ENCODE measurements at regions not wholly inside any gene's neighbourhood (a gene's known extent, or its start where the extent isn't known, plus 50 kb on each side); places are given as distances from the start of the nearest gene placed in this dataset.

DNA sequence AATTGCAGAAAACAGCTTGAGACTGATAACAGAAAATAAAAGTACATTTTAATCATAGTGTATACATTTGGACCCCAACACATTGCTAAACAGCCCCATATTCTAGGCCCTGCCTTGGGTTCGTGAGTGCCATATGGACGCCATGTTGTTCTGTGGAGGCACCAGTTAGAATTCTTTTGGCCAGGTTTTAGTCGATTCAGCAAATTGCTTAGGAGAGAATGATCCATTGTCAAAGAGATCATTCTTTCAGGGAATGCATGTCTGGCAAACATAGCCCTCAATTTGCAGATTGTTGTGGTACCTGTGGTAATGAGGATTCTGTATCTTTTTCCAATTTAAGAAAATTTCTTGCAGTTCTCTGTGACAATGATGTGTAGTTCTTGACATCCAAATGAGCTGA is 183.6 kb upstream of the DDHD1 start:
- no peak for DNase-seq

DNA sequence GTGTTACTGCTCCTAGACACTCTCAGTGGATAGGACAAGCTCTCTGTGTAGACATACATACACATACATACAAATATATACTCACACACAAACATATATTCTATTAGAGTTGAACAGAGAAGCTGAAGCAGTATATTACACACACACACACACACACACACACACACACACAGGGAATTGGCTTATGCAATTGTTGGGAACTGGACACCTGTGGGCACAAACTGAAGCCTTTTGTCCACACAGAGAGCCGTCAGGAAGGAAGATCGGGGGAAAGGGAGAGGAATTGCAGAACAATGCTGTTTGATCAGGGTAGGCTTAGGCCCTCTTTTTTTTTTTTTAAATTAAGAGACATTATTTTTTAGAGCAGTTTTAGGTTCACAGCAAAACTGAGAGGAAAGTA is 180.7 kb upstream of the DDHD1 start:
- DNase-seq: no peak

DNA sequence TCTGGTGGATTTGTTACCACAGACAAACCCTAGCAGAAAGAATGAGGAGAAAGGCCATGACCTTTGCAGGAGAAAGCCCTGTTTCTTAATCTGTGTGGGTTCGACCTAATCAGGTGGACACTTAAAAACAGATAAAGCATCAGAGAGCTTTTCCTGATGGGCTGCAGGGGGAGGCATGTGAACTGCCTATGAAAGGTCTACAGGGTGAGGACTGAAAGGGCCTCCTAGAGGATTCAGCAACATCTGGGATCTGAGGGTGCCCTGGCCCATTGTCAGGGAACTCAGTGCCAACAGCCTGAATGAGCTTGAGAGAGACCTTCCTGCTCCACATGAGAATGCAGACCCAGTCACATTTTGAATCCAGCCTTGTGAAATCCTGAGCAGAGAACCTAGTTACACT is 178.8 kb upstream of the DDHD1 start:
- DNase-seq: no peak

DNA sequence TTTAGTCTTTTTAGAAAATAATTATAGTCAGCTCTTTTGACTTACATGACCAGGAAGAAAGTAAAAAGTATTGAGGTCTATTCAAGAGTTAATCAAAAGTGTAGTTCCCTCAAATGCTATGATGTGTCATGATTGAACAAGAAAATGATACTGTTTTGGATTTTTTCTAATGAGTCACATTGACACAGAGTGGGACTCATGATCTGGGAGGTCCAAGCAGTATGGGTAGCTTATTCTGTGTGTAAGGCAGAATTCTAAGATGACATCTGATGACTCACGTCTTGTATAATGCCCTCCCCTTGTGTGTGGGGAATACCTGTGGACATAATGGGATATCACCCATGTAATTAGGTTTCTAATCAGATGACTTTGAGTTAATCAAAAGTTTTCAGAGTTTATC is 178.1 kb upstream of the DDHD1 start:
- DNase-seq: no peak

DNA sequence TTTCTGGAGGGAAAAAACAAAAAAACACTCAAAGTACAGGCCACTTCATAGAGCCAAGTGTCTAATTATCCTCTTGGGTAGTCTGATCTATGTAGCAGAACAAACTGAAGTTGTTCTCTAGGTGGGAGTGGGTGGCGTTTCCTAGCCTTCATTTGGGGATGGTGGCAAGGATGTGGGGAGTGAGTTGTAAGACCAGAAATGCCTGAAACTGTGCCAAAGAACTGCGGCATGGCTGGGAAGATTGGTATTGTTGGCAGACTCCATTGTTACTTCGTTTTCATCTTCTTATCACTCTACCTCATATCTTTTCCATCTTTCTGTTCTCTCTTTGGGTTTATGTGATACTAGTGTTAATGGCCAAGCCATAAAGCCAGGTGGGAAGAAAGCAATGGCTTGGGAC is 177.3 kb upstream of the DDHD1 start:
- no peak for DNase-seq

DNA sequence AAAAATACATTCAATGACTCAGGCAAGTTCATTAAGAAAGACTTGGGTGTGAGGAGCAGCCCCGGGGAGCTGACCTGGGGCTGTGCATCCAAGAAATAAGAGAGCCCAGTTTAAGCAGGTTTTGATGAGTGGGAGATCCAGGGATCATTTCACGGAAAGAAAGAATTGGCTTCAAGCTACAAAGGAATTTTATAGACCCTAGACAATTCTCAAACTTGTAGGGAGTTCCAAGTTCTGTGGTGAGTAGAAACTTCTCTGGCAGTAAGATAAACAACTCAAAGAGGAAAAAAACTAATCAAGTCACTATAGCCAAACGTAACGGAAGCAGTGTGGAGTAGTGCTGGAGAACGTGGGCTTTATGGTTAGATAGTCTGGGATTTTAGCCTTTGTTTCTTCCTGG is 175.7 kb upstream of the DDHD1 start:
- no peak for DNase-seq

DNA sequence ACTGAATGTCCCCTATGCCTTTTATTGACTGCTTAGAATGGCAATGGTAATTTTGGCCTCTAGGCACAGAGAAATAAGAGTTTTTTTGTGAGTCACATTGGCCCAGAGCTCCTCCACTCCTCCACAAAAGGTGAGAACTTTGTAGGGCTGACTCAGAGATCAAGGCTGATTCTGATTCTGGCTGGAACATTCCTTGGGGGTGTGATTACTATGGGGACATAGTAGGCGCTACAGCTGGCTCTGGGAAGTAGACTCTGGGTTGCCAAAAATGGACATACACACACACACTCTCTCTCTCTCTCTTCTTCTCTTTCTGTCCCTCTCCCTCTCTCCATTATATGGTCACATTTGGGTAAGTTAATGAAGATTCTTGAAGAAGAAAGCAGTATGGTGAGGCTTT is 174.6 kb upstream of the DDHD1 start:
- DNase-seq: peak; percentile 49

DNA sequence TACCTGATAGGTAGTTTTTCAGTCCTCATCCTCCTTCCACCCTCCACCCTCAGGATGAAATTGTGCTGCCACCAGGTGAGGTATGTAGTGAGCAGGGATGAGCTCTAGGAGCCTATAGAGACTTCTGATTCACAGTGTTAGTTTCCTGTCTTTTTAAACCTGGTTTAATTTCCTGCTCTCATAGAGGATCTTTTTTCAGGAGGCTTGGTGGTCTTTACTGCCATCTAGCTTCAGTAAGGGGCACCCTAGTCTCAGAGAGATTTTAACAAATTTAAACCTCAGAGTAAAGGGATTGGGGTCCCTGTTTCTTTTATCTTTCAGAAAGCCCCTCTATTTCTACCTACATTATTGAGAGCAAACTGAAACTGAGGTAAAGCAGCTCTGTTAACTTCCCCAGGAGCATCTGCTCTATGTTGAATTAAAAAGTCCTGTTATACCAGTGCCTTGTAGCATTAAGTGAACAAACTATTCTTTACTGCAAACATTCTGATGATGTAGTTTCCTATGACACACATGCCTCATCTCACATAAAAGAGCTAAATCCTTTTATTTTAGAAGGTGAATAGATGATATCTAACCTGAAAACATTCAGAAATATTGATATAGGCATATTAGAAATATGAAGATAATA is 172.2 kb upstream of the DDHD1 start:
- DNase-seq: peak; percentile 53

DNA sequence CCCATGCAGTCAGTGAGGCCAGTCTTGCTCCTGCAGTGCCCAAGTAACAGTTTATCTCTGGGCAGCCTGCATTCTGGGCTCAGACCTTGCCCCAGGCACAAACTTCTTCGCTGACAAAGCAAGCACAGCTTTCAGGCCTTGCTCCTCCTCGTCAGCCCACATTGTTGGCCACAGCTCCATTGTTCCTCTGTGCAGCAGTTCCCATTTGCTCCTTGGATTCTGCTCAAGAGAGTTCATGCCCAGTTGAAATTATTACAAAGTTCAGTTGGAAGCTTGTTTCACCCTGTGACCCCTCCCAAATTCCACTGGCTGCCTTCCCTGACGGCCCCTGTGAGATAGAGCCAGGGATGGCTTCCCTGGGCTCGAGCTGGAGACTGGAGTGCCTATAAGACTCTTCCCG is 163.4 kb upstream of the DDHD1 start:
- DNase-seq: no peak

DNA sequence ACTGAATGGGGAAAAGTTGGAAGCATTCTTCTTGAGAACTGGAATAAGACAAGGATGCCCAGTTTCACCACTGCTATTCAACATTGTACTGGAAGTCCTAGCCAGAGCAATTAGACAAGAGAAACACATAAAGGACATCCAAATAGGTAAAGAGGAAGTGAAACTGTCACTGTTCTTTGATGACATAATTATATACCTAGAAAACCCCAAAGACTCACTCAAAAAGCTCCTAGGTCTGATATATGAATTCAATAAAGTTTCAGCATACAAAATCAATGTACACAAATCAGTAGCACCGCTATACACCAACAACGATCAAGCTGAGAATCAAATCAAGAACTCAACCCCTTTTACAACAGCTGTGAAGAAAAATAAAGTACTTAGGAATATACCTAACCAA is 157.3 kb upstream of the DDHD1 start:
- no peak for DNase-seq

DNA sequence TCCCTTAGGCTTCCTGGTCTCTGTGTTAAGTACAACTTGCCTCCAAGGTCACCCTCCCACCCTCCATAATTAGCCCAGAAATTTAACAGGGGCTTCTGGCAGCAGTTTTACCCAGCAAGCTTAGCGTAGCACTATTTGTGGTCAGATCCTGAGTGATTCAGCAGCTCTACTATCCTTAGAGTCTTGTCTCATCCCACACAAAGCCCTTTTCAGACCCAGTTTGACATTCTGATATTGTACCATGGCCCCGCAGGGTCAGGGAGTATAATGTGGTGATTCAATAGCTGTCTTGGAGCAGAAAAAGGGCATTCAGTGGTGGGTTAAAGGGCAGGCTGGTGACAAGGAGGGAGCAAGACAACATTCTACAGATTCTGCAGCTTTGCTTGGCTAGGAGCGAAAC is 153.8 kb upstream of the DDHD1 start:
- DNase-seq: peak; percentile 90

DNA sequence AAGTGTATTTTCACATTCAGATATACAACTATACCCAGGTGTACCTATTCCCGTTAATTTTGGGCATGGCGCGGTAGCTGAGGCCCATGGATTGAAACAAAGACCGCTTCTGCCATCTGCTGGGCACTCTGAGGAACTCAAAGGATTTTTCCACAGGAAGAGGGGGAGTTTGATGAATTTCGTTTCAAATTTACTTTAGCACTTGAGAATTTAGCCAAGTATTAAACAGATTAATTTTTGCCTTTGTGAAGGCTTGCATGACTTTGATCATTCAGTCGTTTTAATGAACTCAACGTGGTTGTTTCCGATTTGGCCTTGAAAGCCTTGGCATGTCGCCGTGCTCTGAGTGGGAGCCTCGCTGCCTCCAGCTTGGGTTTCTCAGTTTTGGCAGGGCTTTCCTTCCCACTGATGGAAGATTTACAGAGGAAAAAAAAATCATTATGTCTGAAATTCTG is 153.2 kb upstream of the DDHD1 start:
- DNase-seq: peak; percentile 83

DNA sequence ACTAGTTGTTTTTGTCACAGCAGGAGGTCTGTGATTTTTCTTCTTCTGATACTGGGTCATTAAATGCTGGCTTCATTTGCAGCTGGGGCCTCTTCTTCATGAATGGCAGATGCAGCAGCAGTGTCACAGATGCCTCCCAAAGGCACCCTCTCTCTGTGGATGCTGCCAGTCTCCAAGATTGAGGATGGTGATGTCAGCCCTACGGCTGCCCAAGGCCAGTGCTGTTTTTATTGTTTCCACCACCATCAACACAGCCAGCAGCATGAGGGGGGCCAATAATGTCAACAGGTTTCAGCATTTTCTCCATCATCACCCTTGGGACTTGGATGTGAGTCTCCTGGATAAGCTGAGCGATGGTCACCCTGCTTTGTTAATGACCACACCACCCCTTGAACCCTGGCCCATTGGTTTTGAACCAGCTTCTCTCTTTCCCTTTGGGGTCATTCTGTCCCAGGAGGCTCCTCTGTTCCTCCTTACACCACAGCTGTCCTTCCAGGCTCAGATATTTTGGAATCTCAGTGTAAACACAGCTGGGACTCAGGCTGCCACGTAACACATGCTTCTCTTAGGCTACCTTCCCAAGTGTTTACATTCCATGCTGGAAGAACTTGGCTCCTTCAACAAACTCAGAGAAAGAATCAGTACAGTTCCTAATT is 151.7 kb upstream of the DDHD1 start:
- peak; percentile 47 for DNase-seq

DNA sequence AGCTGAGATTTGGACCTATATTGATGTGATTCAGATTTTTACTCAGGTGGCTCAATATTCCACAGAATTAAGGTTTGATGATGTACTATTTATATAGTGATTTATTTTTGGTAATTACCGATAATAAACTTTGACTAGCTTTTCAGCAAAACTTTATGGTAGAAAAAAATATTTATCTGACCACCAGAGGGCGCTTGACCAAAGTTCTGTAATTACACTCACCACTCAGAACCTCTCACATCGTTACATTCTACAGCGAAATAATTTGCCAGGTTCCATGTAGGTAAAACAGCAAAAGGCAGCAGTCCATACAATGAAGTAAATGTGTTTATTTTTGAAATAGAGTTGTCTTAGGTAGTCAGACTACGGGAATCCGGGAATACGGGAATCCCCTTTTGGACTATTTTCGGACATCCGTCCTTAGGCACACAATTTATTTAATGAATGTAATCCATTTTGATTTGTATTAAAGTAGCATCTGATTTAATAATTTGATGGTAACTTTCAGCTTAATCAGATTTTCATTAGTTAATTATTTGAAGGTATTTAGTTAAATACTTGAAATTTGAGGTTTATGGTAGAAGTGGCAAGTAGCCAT is 143.0 kb upstream of the DDHD1 start:
- DNase-seq: peak; percentile 76

DNA sequence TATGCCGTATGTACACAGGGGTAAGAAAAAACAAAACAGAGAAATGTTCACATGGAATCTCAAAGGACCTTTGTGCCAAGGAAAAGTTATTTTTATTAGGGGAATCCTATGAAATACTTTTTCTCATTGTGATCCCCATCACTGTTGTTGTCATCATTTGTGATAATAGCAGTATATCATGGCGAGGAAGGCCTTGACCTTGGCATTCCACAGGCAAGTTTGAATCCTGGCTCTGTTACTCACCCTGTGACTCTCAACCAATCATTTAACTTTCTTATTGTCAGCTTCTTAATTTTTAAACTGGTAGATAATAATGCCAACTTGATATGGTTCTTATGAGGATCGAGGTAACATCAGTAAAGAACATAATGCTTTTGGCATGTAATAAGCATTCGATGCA is 142.2 kb upstream of the DDHD1 start:
- no peak for DNase-seq

DNA sequence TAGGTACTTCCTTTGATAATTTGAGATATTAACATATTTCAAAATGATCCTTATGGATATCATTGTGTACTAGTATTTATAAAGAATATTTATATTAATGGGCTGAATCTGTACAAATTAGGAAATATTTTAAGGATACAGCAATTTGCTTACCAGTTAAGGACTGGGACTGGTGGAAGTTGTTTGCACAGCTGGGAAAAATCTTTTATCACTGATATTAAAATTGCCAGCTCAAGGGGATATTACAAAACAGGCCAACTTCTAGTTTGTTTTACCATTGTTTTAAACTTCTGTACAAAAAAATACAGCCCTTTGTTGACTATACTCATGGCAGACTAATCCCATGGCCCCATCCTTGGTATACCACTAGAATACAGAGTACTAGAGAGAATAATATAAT is 133.2 kb upstream of the DDHD1 start:
- no peak for DNase-seq

DNA sequence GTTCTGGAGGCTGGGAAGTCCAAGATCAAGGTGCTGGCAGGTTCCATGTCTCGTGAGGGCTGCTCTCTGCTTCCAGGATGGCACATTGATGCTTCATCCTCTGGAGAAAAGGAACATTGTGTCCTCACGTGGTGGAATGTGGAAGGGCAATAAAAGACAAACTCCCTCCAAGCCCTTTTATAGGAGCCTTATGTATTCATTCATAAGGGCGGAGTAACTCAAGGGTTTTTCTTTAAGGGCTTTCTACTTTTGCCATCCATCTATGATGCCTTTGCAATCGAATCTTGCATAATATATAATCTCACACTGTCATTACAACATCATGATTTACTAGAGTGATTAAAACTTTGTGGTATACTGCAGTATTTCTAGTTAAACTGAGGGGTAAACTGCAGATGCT is 132.7 kb upstream of the DDHD1 start:
- DNase-seq: no peak

DNA sequence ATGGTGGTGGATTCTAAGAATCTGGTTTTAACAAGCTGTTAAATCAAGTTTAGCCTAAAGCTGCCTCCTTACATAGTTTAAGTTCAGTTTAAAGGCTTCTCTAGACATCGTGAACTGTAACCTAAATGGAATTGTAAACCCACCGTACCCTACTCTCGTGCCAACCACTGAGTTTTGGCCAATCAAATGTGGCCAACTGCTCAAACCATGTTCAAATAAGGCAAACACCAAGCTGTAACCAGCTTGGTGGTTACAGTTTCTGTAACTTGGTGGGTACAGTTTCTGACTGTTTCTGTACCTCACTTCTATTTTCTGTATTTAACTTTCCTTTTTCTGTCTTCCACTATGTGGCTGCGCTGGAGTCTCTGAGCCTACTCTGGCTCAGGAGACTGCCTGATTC is 131.9 kb upstream of the DDHD1 start:
- no peak for DNase-seq

DNA sequence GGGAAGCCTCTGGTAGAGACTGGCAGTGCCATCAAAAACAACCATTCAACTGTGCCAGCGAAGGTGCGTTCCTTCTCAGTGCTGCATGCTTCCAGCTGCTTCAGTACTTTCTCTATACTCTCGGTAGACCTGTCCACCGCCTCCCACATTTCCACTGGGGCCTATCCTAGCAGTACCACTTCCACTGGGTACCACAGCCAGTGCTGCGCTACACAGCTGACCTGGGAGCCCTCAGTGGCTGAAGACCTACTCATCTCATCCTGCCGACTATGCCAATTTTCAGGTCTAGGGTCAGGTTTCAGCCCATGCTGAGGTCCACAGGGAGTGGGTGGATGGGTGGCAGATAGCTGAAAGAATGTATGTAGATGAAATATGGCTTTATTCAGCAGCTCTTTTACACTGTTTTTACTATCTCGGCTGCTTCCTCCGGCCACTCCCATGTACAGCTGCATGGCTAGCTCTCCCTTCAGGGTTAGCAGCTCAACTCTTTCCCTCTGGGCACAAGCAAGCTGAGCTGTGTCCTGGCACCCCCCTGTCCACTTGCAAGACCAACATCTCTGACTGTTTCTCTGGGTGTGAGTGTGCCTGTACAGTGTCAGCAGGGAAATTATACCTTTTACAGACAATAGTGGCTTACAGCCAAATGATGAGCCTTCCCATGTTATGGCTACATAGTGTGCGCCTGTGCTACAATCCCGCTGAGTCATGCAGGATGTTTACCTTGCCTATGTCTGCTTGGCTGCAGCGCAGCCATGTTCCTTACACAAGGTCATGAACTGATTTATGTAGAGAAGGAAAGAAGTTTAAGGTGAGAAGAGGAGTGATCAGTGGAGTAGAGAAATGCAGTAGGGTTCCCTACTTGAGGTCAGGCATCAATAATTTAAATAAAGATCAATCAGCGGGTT is 125.7 kb upstream of the DDHD1 start:
- DNase-seq: no peak

DNA sequence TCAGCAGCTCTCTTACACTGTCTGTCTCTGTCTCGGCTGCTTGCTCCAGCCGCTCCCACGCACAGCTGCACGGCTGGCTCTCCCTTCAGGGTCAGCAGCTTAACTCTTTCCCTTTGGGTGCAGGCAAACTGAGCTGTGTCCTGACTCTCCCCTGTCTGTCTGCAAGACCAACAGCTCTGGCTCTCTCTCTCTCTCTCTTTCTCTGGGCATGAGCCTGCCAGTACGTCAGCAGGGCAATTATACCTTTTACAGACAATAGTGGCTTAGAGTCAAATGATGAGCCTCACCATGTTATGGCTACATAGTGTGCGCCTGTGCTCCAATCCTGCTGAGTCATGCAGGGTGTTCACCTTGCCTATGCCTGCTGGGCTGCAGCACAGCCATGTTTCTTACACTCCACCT is 120.5 kb upstream of the DDHD1 start:
- DNase-seq: no peak

DNA sequence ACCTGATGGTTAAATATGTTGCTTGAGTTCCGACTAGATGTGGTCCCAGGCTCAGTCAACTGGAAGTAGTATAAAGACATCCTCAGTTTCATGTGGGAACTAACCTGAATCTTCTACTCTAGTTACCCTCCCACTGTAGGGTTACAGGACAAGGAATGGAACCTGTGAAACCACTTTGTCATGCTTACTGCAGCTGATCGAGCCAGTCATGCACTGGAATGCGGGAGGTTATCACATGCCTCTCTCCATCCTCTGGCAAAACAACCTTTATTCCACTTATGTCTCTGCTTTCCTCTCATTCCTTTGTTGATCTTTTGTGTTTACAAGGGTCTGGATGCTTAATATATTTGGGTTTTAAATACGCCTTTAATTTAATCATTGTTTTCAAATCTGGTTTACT is 111.9 kb upstream of the DDHD1 start:
- no peak for DNase-seq

DNA sequence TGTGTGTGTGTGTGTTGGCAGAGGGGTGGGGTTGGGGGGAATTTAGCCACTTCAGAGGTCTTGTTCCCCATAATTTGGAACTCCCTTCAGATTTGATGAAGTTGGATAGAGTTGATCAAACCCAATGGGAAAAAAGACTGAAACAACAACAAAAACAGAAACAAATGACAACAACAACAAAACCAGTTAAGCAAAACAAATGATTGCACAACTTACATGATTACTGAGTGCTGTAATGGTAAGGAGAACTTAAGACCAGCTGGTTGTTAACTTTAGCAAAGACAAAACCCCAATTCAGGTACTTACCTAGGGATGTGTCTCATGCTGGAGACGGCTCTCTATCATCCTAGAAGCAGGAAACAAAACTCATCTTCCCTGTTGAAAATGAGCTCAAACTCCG is 107.8 kb upstream of the DDHD1 start:
- DNase-seq: no peak

DNA sequence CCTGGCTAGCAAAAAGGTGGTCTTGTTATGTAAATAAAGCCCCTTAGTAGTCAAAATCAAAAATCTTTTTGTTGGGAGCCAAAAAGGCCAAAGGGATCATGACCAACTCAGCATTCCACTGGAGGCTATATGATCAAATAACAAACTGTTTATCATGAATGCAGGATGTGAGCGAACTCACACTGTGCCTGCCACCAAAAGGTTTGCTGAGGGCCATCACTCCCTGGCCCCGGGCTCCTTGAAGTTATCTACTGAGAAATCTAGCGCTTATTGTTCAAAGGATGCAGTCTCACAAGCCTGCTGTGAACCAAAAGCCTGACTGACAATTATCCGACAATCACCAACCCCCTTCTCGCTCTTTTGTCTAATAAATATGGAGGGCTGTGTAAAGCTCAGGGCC is 107.2 kb upstream of the DDHD1 start:
- DNase-seq: no peak

DNA sequence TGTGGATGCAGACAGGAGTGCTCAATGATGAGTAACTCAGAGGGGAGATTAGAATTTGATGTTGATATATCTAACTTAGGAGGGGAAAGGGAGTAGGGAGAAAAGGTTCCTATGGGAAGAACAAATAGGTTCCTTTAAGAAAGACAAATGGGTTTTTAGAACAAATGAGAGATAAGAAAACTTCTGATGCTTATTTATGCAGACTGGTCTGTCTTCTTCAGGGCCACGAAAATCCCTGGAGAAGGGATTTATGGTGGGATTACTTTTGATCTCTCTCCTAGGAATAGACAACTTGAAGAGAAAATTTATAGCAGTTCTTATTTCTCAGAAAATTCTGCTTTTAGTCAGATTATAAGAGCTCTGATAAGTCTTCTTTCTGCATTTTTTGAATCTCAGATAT is 99.0 kb upstream of the DDHD1 start:
- no peak for DNase-seq

All from midbrain (tissue), 1 donor.